Breast epithelium (tissue), 4 donors: ENCODE measurements at regions not wholly inside any gene's neighbourhood (a gene's known extent, or its start where the extent isn't known, plus 50 kb on each side); places are given as distances from the start of the nearest gene placed in this dataset.

Experiments
- DNase-seq, 2 donors: peaks; one replicate each; pipeline ENCODE4 v3.0.0-alpha.2; 2019; ENCODE audit warnings: low spot score in 2 of 2
- H3K27ac ChIP-seq, 2 donors: fragments of 200-600 bp; sonication (generic) in 1 of 2; one replicate each; pipeline ENCODE4 v1.5.1; 2016 to 2019; ENCODE audit warnings: mild to moderate bottlenecking in 1 of 2
- H3K27me3 ChIP-seq, 2 donors: fragments of 200-600 bp; sonication (generic) in 1 of 2; one replicate each; pipeline versions ENCODE4 v1.5.1 to v1.6.0; 2017 to 2019; ENCODE audit warnings: control low read depth in 1 of 2, mild to moderate bottlenecking in 1 of 2
- H3K36me3 ChIP-seq: fragments of 200-600 bp; one replicate; pipeline ENCODE4 v1.5.1; 2019
- H3K4me1 ChIP-seq, 2 donors: fragments of 200-600 bp; sonication (generic); one replicate each; pipeline ENCODE4 v1.5.1; 2016 to 2019; ENCODE audit warnings: control low read depth in 1 of 2
- H3K4me3 ChIP-seq, 3 donors: fragments of 200-600 bp; sonication (generic); 1 replicate in 2 of 3; 2 replicates in 1 of 3; pipeline ENCODE4 v1.5.1; 2016 to 2019; ENCODE audit warnings: mild to moderate bottlenecking in 3 of 3, moderate library complexity in 2 of 3
- H3K9me3 ChIP-seq, 2 donors: fragments of 200-600 bp; sonication (generic) in 1 of 2; one replicate each; pipeline ENCODE4 v1.5.1; 2016 to 2019; ENCODE audit warnings: control low read depth in 1 of 2
- CTCF ChIP-seq, 3 donors: fragments of 450-650 bp; IDR thresholded peaks; one replicate each; pipeline ENCODE4 v1.5.1; 2016 to 2017; ENCODE audit warnings: antibody characterized with exemption in 3 of 3, mild to moderate bottlenecking in 3 of 3, moderate library complexity in 3 of 3
- POLR2A ChIP-seq: fragments of 450-650 bp; IDR thresholded peaks from one replicate; pipeline ENCODE4 v1.6.1; 2016; ENCODE audit warnings: antibody characterized with exemption, mild to moderate bottlenecking, moderate library complexity
- POLR2AphosphoS5 ChIP-seq, 3 donors: sonication (generic); formaldehyde crosslinking; IDR thresholded peaks; one replicate each; pipeline ENCODE4 v1.6.1; 2017; ENCODE audit warnings: antibody characterized with exemption in 3 of 3
- intact Hi-C: fragments of 100-400 bp; cut with DNase I; formaldehyde crosslinking; loops from one replicate; pipeline ENCODE4 v1.15.1; 2023; ENCODE audit warnings: low total_unique reads

- H3K4me3 ChIP-seq: no peak overlapping the region
- H3K27ac ChIP-seq: no peak overlapping the region
- DNase-seq: no peak
- H3K4me1 ChIP-seq: no peaks in the 10 kb centered on the region
- TF ChIP-seq CTCF (IDR thresholded peaks at IDR 0.05) (no peak), POLR2AphosphoS5 (IDR thresholded peaks at IDR 0.05) (no peak), POLR2A (no peak)
- H3K27me3 ChIP-seq: no peaks in the 10 kb centered on the region
- intact Hi-C loops: no loop called here
- no peaks in the 10 kb centered on the region for H3K9me3 ChIP-seq
- H3K36me3 ChIP-seq: no peaks in the 10 kb centered on the region
Measured at GRCh38 chr11:92803391-92803790, 166.1 kb upstream of the MTNR1B start.

- no peak for TF ChIP-seq CTCF (IDR thresholded peaks at IDR 0.05)
- TF ChIP-seq POLR2AphosphoS5 (IDR thresholded peaks at IDR 0.05): no peak
- no peak for TF ChIP-seq POLR2A
- Histone ChIP-seq H3K36me3 (no peaks in the 10 kb centered on the region), H3K27me3 (no peaks in the 10 kb centered on the region), H3K4me1 (no peaks in the 10 kb centered on the region), H3K9me3 (no peaks in the 10 kb centered on the region), H3K27ac (no peak overlapping the region), H3K4me3 (no peak overlapping the region)
- intact Hi-C loops: no loop called here
- DNase-seq: no peak
Measured at GRCh38 chr11:92804388-92804966, 165.0 kb upstream of the MTNR1B start.

GRCh38 chr11:92808022-92808421 is 161.4 kb upstream of the MTNR1B start:
- H3K4me3 ChIP-seq: no peak overlapping the region
- no peaks in the 10 kb centered on the region for H3K4me1 ChIP-seq
- DNase-seq: no peak
- no peaks in the 10 kb centered on the region for H3K36me3 ChIP-seq
- H3K27ac ChIP-seq: no peak overlapping the region
- H3K9me3 ChIP-seq: no peaks in the 10 kb centered on the region
- no peak for TF ChIP-seq CTCF (IDR thresholded peaks at IDR 0.05)
- no peak for TF ChIP-seq POLR2A
- no peak for TF ChIP-seq POLR2AphosphoS5 (IDR thresholded peaks at IDR 0.05)
- H3K27me3 ChIP-seq: no peaks in the 10 kb centered on the region
- intact Hi-C loops: no loop called here

- intact Hi-C loops: no loop called here
- H3K27me3 ChIP-seq: no peaks in the 10 kb centered on the region
- no peak for DNase-seq
- no peak overlapping the region for H3K4me3 ChIP-seq
- no peaks in the 10 kb centered on the region for H3K9me3 ChIP-seq
- TF ChIP-seq POLR2AphosphoS5 (IDR thresholded peaks at IDR 0.05) (no peak), POLR2A (no peak), CTCF (IDR thresholded peaks at IDR 0.05) (no peak)
- no peaks in the 10 kb centered on the region for H3K36me3 ChIP-seq
- no peaks in the 10 kb centered on the region for H3K4me1 ChIP-seq
- H3K27ac ChIP-seq: no peak overlapping the region
Measured at GRCh38 chr11:92810423-92811064, 158.9 kb upstream of the MTNR1B start.

- no peak overlapping the region for H3K27ac ChIP-seq
Measured at GRCh38 chr11:92811341-92811740, 158.1 kb upstream of the MTNR1B start.

More at GRCh38 chr11:92811341-92811740, 158.1 kb upstream of the MTNR1B start:
- H3K27me3 ChIP-seq: no peaks in the 10 kb centered on the region
- no peaks in the 10 kb centered on the region for H3K9me3 ChIP-seq
- DNase-seq: no peak
- no peaks in the 10 kb centered on the region for H3K36me3 ChIP-seq
- H3K4me1 ChIP-seq: no peaks in the 10 kb centered on the region
- intact Hi-C loops: no loop called here
- H3K4me3 ChIP-seq: no peak overlapping the region
- TF ChIP-seq CTCF (IDR thresholded peaks at IDR 0.05) (no peak), POLR2AphosphoS5 (IDR thresholded peaks at IDR 0.05) (no peak), POLR2A (no peak)
